IPS-18a (cell line): ENCODE measurements at regions not wholly inside any gene's neighbourhood (a gene's known extent, or its start where the extent isn't known, plus 50 kb on each side); places are given as distances from the start of the nearest gene placed in this dataset.

ENCODE experiments used
- H3K27ac ChIP-seq: one replicate; pipeline ENCODE4 v1.5.1; 2013; ENCODE audit warnings: low read length
- H3K27me3 ChIP-seq: one replicate; pipeline ENCODE4 v1.6.1; 2013; ENCODE audit warnings: mild to moderate bottlenecking, low read length; ENCODE audit not compliant: control insufficient read depth, insufficient read depth
- H3K36me3 ChIP-seq: one replicate; pipeline ENCODE4 v1.6.1; 2013; ENCODE audit warnings: low read depth, low read length; ENCODE audit not compliant: control insufficient read depth
- H3K4me1 ChIP-seq: one replicate; pipeline ENCODE4 v1.6.1; 2013; ENCODE audit warnings: low read depth, low read length; ENCODE audit not compliant: control insufficient read depth
- H3K4me3 ChIP-seq: one replicate; pipeline ENCODE4 v1.5.1; 2013; ENCODE audit warnings: low read length
- H3K9ac ChIP-seq: one replicate; pipeline ENCODE4 v1.6.1; 2013; ENCODE audit warnings: mild to moderate bottlenecking, low read length, moderate library complexity
- H3K9me3 ChIP-seq: one replicate; pipeline ENCODE4 v1.6.1; 2013; ENCODE audit warnings: low read depth, low read length; ENCODE audit not compliant: control insufficient read depth

DNA sequence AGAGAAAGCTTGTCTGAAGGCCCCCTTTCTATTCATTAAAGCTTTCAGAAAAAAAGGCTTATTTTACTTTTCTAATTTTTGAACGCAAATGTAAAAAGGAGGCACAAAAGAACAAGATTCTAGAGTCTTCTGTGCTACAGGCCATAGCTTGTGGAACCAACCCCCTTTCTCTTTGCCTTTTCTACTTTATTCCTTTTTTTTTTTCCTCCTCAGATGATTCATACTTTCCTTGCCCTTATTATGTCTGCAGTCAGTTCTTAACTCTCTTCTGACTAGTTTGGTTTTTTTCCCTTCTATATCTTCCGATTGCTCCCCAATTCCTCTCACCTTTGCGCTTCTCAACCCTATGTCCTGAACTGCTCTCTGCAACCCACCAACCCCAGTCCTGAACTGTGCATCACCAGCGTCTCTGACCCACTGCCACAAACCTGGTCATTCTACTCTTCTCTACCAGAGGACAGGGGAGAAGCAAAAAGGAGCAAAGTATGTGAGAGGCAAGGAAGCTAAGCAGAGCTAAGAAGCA, 56.9 kb upstream of the WIPF1 start:
- no peaks in the 10 kb centered on the region for H3K9me3 ChIP-seq
- H3K9ac ChIP-seq, result no peak overlapping the region
- no peaks in the 10 kb centered on the region for H3K27me3 ChIP-seq
- no peaks in the 10 kb centered on the region for H3K4me1 ChIP-seq
- no peak overlapping the region for H3K27ac ChIP-seq
- no peak overlapping the region for H3K4me3 ChIP-seq
- H3K36me3 ChIP-seq, result no peaks in the 10 kb centered on the region

DNA sequence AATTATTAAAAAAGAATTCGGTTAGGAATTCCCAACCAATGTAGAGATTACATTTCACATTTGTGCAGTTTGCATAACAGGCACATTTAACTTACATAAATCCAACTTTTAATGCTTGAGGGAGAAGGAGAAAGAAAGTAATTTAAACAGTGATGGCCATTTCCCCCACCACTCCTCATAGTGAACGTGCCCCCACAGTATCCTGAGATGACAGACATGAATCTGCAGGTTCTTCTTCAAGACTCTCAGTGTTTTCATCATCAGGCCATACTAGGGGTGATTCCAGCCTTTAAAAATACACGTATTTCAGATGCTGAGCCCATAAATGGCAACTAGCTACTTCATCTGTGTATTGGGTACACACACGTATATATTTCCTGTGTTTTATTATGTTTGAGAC, 51.3 kb upstream of the WIPF1 start:
- Histone ChIP-seq H3K4me3 (no peak overlapping the region), H3K36me3 (no peaks in the 10 kb centered on the region), H3K9ac (no peak overlapping the region)

More for the DNA sequence above, 51.3 kb upstream of the WIPF1 start:
- Histone ChIP-seq H3K4me1 (no peaks in the 10 kb centered on the region), H3K27me3 (no peaks in the 10 kb centered on the region), H3K9me3 (no peaks in the 10 kb centered on the region), H3K27ac (no peak overlapping the region)
